Prostate gland (tissue), 2 donors: ENCODE measurements at regions not wholly inside any gene's neighbourhood (a gene's known extent, or its start where the extent isn't known, plus 50 kb on each side); places are given as distances from the start of the nearest gene placed in this dataset.
"Not testable (repeated sequence)": the region's sequence is repeated elsewhere in the genome, so short reads cannot be mapped to it uniquely, and the experiment has no call there.

Experiments
- DNase-seq: peaks from one replicate; pipeline ENCODE4 v3.0.0-alpha.2; 2019; ENCODE audit warnings: low spot score
- H3K27ac ChIP-seq, 2 donors: fragments of 200-600 bp; sonication (generic); 2 replicates each; pipeline ENCODE4 v1.5.1; 2017 to 2019
- H3K27me3 ChIP-seq: fragments of 200-600 bp; sonication (generic); replicated peaks from 2 replicates; pipeline ENCODE4 v1.5.1; 2019; ENCODE audit not compliant: insufficient read depth
- H3K36me3 ChIP-seq, 2 donors: fragments of 200-600 bp; sonication (generic); 1 replicate in 1 of 2; 2 replicates in 1 of 2; pipeline versions ENCODE4 v1.5.1 to v1.8.1; 2017 to 2019
- H3K4me1 ChIP-seq: fragments of 200-600 bp; sonication (generic); replicated peaks from 2 replicates; pipeline ENCODE4 v1.5.1; 2019
- H3K4me3 ChIP-seq, 2 donors: fragments of 200-600 bp; sonication (generic); 2 replicates each; pipeline ENCODE4 v1.5.1; 2017 to 2019
- H3K9me3 ChIP-seq: fragments of 200-600 bp; sonication (generic); 2 replicates; pipeline ENCODE4 v1.5.1; 2017
- CTCF ChIP-seq, 4 experiments: fragments of 200-600 bp in 2 of 4; fragments of 450-650 bp in 2 of 4; sonication (generic) in 2 of 4; IDR thresholded peaks; 1 replicate in 3 of 4; 2 replicates in 1 of 4; pipeline ENCODE4 v1.5.1; 2016 to 2019; ENCODE audit warnings: antibody characterized with exemption in 4 of 4, mild to moderate bottlenecking in 2 of 4, moderate library complexity in 2 of 4
- POLR2A ChIP-seq: fragments of 450-650 bp; IDR thresholded peaks from one replicate; pipeline ENCODE4 v1.6.1; 2016; ENCODE audit warnings: antibody characterized with exemption, mild to moderate bottlenecking
- POLR2AphosphoS5 ChIP-seq: sonication (generic); formaldehyde crosslinking; IDR thresholded peaks from one replicate; pipeline ENCODE4 v1.6.1; 2017; ENCODE audit warnings: antibody characterized with exemption
- WGBS: methylation state at CpG from one replicate; pipeline ENCODE4 v1.1.5; 2018; 5-methylcytosine and 5-hydroxymethylcytosine counted together
- intact Hi-C: fragments of 100-400 bp; cut with DNase I; formaldehyde crosslinking; loops from one replicate; pipeline ENCODE4 v1.14.2; 2022
- small RNA-seq, 2 donors: library from RNA; depleted of rRNA; stranded (forward); fragments of <200 nt; gene quantifications; one replicate each; pipeline ENCODE3, GENCODE V24; 2016

GRCh38 chr4:101414496-101414895 lies 67.2 kb upstream of the PPP3CA start:
- DNase-seq, result no peak
- H3K27ac ChIP-seq, result no peak overlapping the region
- intact Hi-C loops, result no loop called here
- H3K9me3 ChIP-seq, result no peaks in the 10 kb centered on the region
- TF ChIP-seq POLR2A (no peak), CTCF (IDR thresholded peaks at IDR 0.05) (no peak), POLR2AphosphoS5 (no peak)
- H3K36me3 ChIP-seq, result no peaks in the 10 kb centered on the region
- H3K4me1 ChIP-seq, result peaks cover under 1% of the 10 kb centered on the region
- H3K4me3 ChIP-seq, result no peak overlapping the region
- WGBS, result 45% methylated on average over 1 of the region's 1 CpG
- no peaks in the 10 kb centered on the region for H3K27me3 ChIP-seq

GRCh38 chr4:101411926-101412325 lies 64.6 kb upstream of the PPP3CA start:
- H3K27ac ChIP-seq, result no peak overlapping the region
- no peaks in the 10 kb centered on the region for H3K4me1 ChIP-seq
- no peaks in the 10 kb centered on the region for H3K36me3 ChIP-seq
- 83% methylated on average over 2 of the region's 2 CpGs for whole genome bisulfite sequencing
- H3K9me3 ChIP-seq, result no peaks in the 10 kb centered on the region
- intact Hi-C loops, result no loop called here
- DNase-seq, result no peak
- H3K27me3 ChIP-seq, result no peaks in the 10 kb centered on the region
- no peak for TF ChIP-seq CTCF (IDR thresholded peaks at IDR 0.05)
- no peak for TF ChIP-seq POLR2AphosphoS5
- no peak for TF ChIP-seq POLR2A
- no peak overlapping the region for H3K4me3 ChIP-seq

GRCh38 chr4:101411281-101411910 lies 64.1 kb upstream of the PPP3CA start:
- H3K4me1 ChIP-seq, H3K27ac ChIP-seq, H3K36me3 ChIP-seq, H3K4me3 ChIP-seq, H3K27me3 ChIP-seq, DNase-seq, intact Hi-C loops, H3K9me3 ChIP-seq: not testable (repeated sequence)
- 92% methylated on average over 24 of the region's 24 CpGs for WGBS

- Histone ChIP-seq H3K36me3 (no peaks in the 10 kb centered on the region), H3K27me3 (no peaks in the 10 kb centered on the region), H3K27ac (no peak overlapping the region), H3K9me3 (no peaks in the 10 kb centered on the region), H3K4me1 (no peaks in the 10 kb centered on the region), H3K4me3 (no peak overlapping the region)
- no peak for DNase-seq
- no peak for TF ChIP-seq POLR2AphosphoS5
- no peak for TF ChIP-seq CTCF (IDR thresholded peaks at IDR 0.05)
- no peak for TF ChIP-seq POLR2A
- intact Hi-C loops, result no loop called here
- WGBS, result 58% methylated on average over 3 of the region's 3 CpGs
Measured at GRCh38 chr4:101400096-101400495, 52.8 kb upstream of the PPP3CA start.

- intact Hi-C loops, result no loop called here
- 96% methylated on average over 4 of the region's 4 CpGs for WGBS
Measured at GRCh38 chr4:101398807-101399206, 51.5 kb upstream of the PPP3CA start.

More at GRCh38 chr4:101398807-101399206, 51.5 kb upstream of the PPP3CA start:
- Histone ChIP-seq H3K9me3 (no peaks in the 10 kb centered on the region), H3K27me3 (no peaks in the 10 kb centered on the region), H3K27ac (no peak overlapping the region), H3K36me3 (no peaks in the 10 kb centered on the region), H3K4me3 (no peak overlapping the region), H3K4me1 (no peaks in the 10 kb centered on the region)
- DNase-seq, result no peak
- TF ChIP-seq POLR2A, result no peak
- no peak for TF ChIP-seq POLR2AphosphoS5
- TF ChIP-seq CTCF (IDR thresholded peaks at IDR 0.05), result no peak

Small RNA genes lying in the stretch of these regions (small RNA-seq; reads per million reads assigned to genes)
- 0 reads per million in 2 donors for gene RNU6-462P
